ENCODE measurements at regions not wholly inside any gene's neighbourhood (a gene's known extent, or its start where the extent isn't known, plus 50 kb on each side); places are given as distances from the start of the nearest gene placed in this dataset.
"Not testable (repeated sequence)": the region's sequence is repeated elsewhere in the genome, so short reads cannot be mapped to it uniquely, and the experiment has no call there.

- WGBS (ENCODE audit: insufficient coverage, insufficient read length), result no CpG with 5 or more reads among the region's 3 CpGs
- H3K9me3 ChIP-seq (ENCODE audit: control insufficient read depth, insufficient read depth, low read length), result no peaks in the 10 kb centered on the region
- H3K27ac ChIP-seq (ENCODE audit: low read length), result no peak overlapping the region
- no peaks in the 10 kb centered on the region for H3K4me1 ChIP-seq (ENCODE audit: control insufficient read depth, insufficient read depth, low read length)
- DNase-seq (ENCODE audit: low read depth, low spot score), result no peak
- no peak overlapping the region for H3K4me3 ChIP-seq (ENCODE audit: low read length)
- no peaks in the 10 kb centered on the region for H3K36me3 ChIP-seq (ENCODE audit: control insufficient read depth, insufficient read depth, low read length)
- no peaks in the 10 kb centered on the region for H3K27me3 ChIP-seq (ENCODE audit: control insufficient read depth, insufficient read depth, low read length)
These were observed 403.1 kb upstream of the EPHA3 start for GRCh38 chr3:88704338-88704737.

- WGBS (ENCODE audit: insufficient coverage, insufficient read length), result no CpG with 5 or more reads among the region's 1 CpG
- Histone ChIP-seq H3K27ac (ENCODE audit: low read length) (no peak overlapping the region), H3K36me3 (ENCODE audit: control insufficient read depth, insufficient read depth, low read length) (no peaks in the 10 kb centered on the region), H3K4me1 (ENCODE audit: control insufficient read depth, insufficient read depth, low read length) (no peaks in the 10 kb centered on the region), H3K27me3 (ENCODE audit: control insufficient read depth, insufficient read depth, low read length) (no peaks in the 10 kb centered on the region), H3K9me3 (ENCODE audit: control insufficient read depth, insufficient read depth, low read length) (no peaks in the 10 kb centered on the region), H3K4me3 (ENCODE audit: low read length) (no peak overlapping the region)
- no peak for DNase-seq (ENCODE audit: low read depth, low spot score)
These were observed 399.6 kb upstream of the EPHA3 start for GRCh38 chr3:88707837-88708236.

- H3K36me3 ChIP-seq (ENCODE audit: control insufficient read depth, insufficient read depth, low read length), result no peaks in the 10 kb centered on the region
- no peak overlapping the region for H3K4me3 ChIP-seq (ENCODE audit: low read length)
- no peak overlapping the region for H3K27ac ChIP-seq (ENCODE audit: low read length)
- H3K4me1 ChIP-seq (ENCODE audit: control insufficient read depth, insufficient read depth, low read length), result no peaks in the 10 kb centered on the region
- WGBS (ENCODE audit: insufficient coverage, insufficient read length), result no CpG with 5 or more reads among the region's 2 CpGs
- H3K9me3 ChIP-seq (ENCODE audit: control insufficient read depth, insufficient read depth, low read length), result no peaks in the 10 kb centered on the region
- DNase-seq (ENCODE audit: low read depth, low spot score), result no peak
- no peaks in the 10 kb centered on the region for H3K27me3 ChIP-seq (ENCODE audit: control insufficient read depth, insufficient read depth, low read length)
These were observed 394.9 kb upstream of the EPHA3 start for GRCh38 chr3:88712552-88712951.

- no CpG with 5 or more reads among the region's 2 CpGs for WGBS (ENCODE audit: insufficient coverage, insufficient read length)
- no peaks in the 10 kb centered on the region for H3K4me1 ChIP-seq (ENCODE audit: control insufficient read depth, insufficient read depth, low read length)
- H3K9me3 ChIP-seq (ENCODE audit: control insufficient read depth, insufficient read depth, low read length), result no peaks in the 10 kb centered on the region
- no peaks in the 10 kb centered on the region for H3K27me3 ChIP-seq (ENCODE audit: control insufficient read depth, insufficient read depth, low read length)
- DNase-seq (ENCODE audit: low read depth, low spot score), result no peak
- H3K36me3 ChIP-seq (ENCODE audit: control insufficient read depth, insufficient read depth, low read length), result no peaks in the 10 kb centered on the region
- no peak overlapping the region for H3K27ac ChIP-seq (ENCODE audit: low read length)
- no peak overlapping the region for H3K4me3 ChIP-seq (ENCODE audit: low read length)
These were observed 394.2 kb upstream of the EPHA3 start for GRCh38 chr3:88713233-88713691.

GRCh38 chr3:88725440-88726165 lies 381.8 kb upstream of the EPHA3 start:
- no CpG with 5 or more reads among the region's 2 CpGs for WGBS (ENCODE audit: insufficient coverage, insufficient read length)
- no peak for DNase-seq (ENCODE audit: low read depth, low spot score)
- no peaks in the 10 kb centered on the region for H3K36me3 ChIP-seq (ENCODE audit: control insufficient read depth, insufficient read depth, low read length)
- no peaks in the 10 kb centered on the region for H3K4me1 ChIP-seq (ENCODE audit: control insufficient read depth, insufficient read depth, low read length)
- H3K27me3 ChIP-seq (ENCODE audit: control insufficient read depth, insufficient read depth, low read length), result no peaks in the 10 kb centered on the region
- no peak overlapping the region for H3K4me3 ChIP-seq (ENCODE audit: low read length)
- no peaks in the 10 kb centered on the region for H3K9me3 ChIP-seq (ENCODE audit: control insufficient read depth, insufficient read depth, low read length)
- H3K27ac ChIP-seq (ENCODE audit: low read length), result no peak overlapping the region

GRCh38 chr3:88732186-88732585 lies 375.2 kb upstream of the EPHA3 start:
- Histone ChIP-seq H3K4me3 (ENCODE audit: low read length) (no peak overlapping the region), H3K27me3 (ENCODE audit: control insufficient read depth, insufficient read depth, low read length) (no peaks in the 10 kb centered on the region), H3K4me1 (ENCODE audit: control insufficient read depth, insufficient read depth, low read length) (no peaks in the 10 kb centered on the region), H3K36me3 (ENCODE audit: control insufficient read depth, insufficient read depth, low read length) (no peaks in the 10 kb centered on the region), H3K27ac (ENCODE audit: low read length) (no peak overlapping the region), H3K9me3 (ENCODE audit: control insufficient read depth, insufficient read depth, low read length) (no peaks in the 10 kb centered on the region)
- no peak for DNase-seq (ENCODE audit: low read depth, low spot score)
- no CpG with 5 or more reads among the region's 9 CpGs for WGBS (ENCODE audit: insufficient coverage, insufficient read length)

GRCh38 chr3:88742106-88742505 lies 365.3 kb upstream of the EPHA3 start:
- Histone ChIP-seq H3K27ac (ENCODE audit: low read length) (no peak overlapping the region), H3K27me3 (ENCODE audit: control insufficient read depth, insufficient read depth, low read length) (no peaks in the 10 kb centered on the region)
- no peak for DNase-seq (ENCODE audit: low read depth, low spot score)

GRCh38 chr3:88742674-88743507 lies 364.5 kb upstream of the EPHA3 start:
- Histone ChIP-seq H3K36me3 (ENCODE audit: control insufficient read depth, insufficient read depth, low read length) (no peaks in the 10 kb centered on the region), H3K27ac (ENCODE audit: low read length) (no peak overlapping the region), H3K4me1 (ENCODE audit: control insufficient read depth, insufficient read depth, low read length) (no peaks in the 10 kb centered on the region), H3K9me3 (ENCODE audit: control insufficient read depth, insufficient read depth, low read length) (no peaks in the 10 kb centered on the region), H3K4me3 (ENCODE audit: low read length) (no peak overlapping the region), H3K27me3 (ENCODE audit: control insufficient read depth, insufficient read depth, low read length) (no peaks in the 10 kb centered on the region)
- no peak for DNase-seq (ENCODE audit: low read depth, low spot score)

More at GRCh38 chr3:88742106-88742505, 365.3 kb upstream of the EPHA3 start:
- Histone ChIP-seq H3K4me3 (ENCODE audit: low read length) (no peak overlapping the region), H3K9me3 (ENCODE audit: control insufficient read depth, insufficient read depth, low read length) (no peaks in the 10 kb centered on the region), H3K4me1 (ENCODE audit: control insufficient read depth, insufficient read depth, low read length) (no peaks in the 10 kb centered on the region), H3K36me3 (ENCODE audit: control insufficient read depth, insufficient read depth, low read length) (no peaks in the 10 kb centered on the region)

- Histone ChIP-seq H3K4me1 (ENCODE audit: control insufficient read depth, insufficient read depth, low read length) (no peaks in the 10 kb centered on the region), H3K36me3 (ENCODE audit: control insufficient read depth, insufficient read depth, low read length) (no peaks in the 10 kb centered on the region), H3K27ac (ENCODE audit: low read length) (no peak overlapping the region), H3K9me3 (ENCODE audit: control insufficient read depth, insufficient read depth, low read length) (no peaks in the 10 kb centered on the region), H3K27me3 (ENCODE audit: control insufficient read depth, insufficient read depth, low read length) (no peaks in the 10 kb centered on the region), H3K4me3 (ENCODE audit: low read length) (no peak overlapping the region)
- no CpG with 5 or more reads among the region's 1 CpG for WGBS (ENCODE audit: insufficient coverage, insufficient read length)
- no peak for DNase-seq (ENCODE audit: low read depth, low spot score)
These were observed 362.5 kb upstream of the EPHA3 start for GRCh38 chr3:88744896-88745295.

GRCh38 chr3:88747145-88747544 lies 360.3 kb upstream of the EPHA3 start:
- not testable (repeated sequence) for H3K36me3 ChIP-seq (ENCODE audit: control insufficient read depth, insufficient read depth, low read length); H3K4me1 ChIP-seq (ENCODE audit: control insufficient read depth, insufficient read depth, low read length); DNase-seq (ENCODE audit: low read depth, low spot score); H3K27me3 ChIP-seq (ENCODE audit: control insufficient read depth, insufficient read depth, low read length); H3K27ac ChIP-seq (ENCODE audit: low read length); H3K4me3 ChIP-seq (ENCODE audit: low read length); H3K9me3 ChIP-seq (ENCODE audit: control insufficient read depth, insufficient read depth, low read length)
- no CpG with 5 or more reads among the region's 6 CpGs for WGBS (ENCODE audit: insufficient coverage, insufficient read length)

Data from iPS DF 6.9 (cell line).